ENCODE measurements at regions not wholly inside any gene's neighbourhood (a gene's known extent, or its start where the extent isn't known, plus 50 kb on each side); places are given as distances from the start of the nearest gene placed in this dataset.

DNA sequence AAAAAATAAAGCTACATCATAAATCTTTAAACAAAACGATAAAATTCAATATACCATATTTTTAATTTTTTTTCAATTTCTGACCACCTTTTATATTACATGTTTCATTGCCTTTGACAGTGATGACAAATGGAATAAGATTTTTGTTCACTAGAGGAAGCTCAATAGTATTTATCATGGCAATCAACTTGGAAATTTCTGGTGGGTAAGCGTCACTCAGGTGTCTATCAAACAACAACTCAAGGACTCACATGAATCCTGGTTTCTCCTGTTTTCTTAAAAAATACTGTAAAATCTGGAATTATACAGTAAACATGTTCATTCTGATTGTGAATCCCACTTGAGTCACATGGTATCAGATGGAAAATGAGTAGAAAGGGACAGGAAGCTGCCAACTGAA lies 782.2 kb downstream of the OTOL1 start:
- no peaks in the 10 kb centered on the region for H3K4me1 ChIP-seq (ENCODE audit: control insufficient read depth, insufficient read depth, low read length)
- TF ChIP-seq ZNF621 (tag by site-specific recombination; IDR thresholded peaks at IDR 0.05): no peak
- TF ChIP-seq, protein P1, sequence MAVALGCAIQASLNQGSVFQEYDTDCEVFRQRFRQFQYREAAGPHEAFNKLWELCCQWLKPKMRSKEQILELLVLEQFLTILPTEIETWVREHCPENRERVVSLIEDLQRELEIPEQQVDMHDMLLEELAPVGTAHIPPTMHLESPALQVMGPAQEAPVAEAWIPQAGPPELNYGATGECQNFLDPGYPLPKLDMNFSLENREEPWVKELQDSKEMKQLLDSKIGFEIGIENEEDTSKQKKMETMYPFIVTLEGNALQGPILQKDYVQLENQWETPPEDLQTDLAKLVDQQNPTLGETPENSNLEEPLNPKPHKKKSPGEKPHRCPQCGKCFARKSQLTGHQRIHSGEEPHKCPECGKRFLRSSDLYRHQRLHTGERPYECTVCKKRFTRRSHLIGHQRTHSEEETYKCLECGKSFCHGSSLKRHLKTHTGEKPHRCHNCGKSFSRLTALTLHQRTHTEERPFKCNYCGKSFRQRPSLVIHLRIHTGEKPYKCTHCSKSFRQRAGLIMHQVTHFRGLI (tag by site-specific recombination; IDR thresholded peaks at IDR 0.05): no peak
- TF ChIP-seq, protein P2, sequence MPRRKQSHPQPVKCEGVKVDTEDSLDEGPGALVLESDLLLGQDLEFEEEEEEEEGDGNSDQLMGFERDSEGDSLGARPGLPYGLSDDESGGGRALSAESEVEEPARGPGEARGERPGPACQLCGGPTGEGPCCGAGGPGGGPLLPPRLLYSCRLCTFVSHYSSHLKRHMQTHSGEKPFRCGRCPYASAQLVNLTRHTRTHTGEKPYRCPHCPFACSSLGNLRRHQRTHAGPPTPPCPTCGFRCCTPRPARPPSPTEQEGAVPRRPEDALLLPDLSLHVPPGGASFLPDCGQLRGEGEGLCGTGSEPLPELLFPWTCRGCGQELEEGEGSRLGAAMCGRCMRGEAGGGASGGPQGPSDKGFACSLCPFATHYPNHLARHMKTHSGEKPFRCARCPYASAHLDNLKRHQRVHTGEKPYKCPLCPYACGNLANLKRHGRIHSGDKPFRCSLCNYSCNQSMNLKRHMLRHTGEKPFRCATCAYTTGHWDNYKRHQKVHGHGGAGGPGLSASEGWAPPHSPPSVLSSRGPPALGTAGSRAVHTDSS (tag by site-specific recombination; IDR thresholded peaks at IDR 0.05): no peak
- TF ChIP-seq ZNF169 (tag by site-specific recombination; IDR thresholded peaks at IDR 0.05): no peak
- TF ChIP-seq HOXD13 (CRISPR knock-in tag; IDR thresholded peaks at IDR 0.05; ENCODE audit: borderline replicate concordance): no peak
- no peak for TF ChIP-seq ZNF610 (tag by site-specific recombination; IDR thresholded peaks at IDR 0.05; ENCODE audit: borderline replicate concordance)
- TF ChIP-seq ZNF473 (tag by site-specific recombination; IDR thresholded peaks at IDR 0.05): no peak
- TF ChIP-seq, protein P3, sequence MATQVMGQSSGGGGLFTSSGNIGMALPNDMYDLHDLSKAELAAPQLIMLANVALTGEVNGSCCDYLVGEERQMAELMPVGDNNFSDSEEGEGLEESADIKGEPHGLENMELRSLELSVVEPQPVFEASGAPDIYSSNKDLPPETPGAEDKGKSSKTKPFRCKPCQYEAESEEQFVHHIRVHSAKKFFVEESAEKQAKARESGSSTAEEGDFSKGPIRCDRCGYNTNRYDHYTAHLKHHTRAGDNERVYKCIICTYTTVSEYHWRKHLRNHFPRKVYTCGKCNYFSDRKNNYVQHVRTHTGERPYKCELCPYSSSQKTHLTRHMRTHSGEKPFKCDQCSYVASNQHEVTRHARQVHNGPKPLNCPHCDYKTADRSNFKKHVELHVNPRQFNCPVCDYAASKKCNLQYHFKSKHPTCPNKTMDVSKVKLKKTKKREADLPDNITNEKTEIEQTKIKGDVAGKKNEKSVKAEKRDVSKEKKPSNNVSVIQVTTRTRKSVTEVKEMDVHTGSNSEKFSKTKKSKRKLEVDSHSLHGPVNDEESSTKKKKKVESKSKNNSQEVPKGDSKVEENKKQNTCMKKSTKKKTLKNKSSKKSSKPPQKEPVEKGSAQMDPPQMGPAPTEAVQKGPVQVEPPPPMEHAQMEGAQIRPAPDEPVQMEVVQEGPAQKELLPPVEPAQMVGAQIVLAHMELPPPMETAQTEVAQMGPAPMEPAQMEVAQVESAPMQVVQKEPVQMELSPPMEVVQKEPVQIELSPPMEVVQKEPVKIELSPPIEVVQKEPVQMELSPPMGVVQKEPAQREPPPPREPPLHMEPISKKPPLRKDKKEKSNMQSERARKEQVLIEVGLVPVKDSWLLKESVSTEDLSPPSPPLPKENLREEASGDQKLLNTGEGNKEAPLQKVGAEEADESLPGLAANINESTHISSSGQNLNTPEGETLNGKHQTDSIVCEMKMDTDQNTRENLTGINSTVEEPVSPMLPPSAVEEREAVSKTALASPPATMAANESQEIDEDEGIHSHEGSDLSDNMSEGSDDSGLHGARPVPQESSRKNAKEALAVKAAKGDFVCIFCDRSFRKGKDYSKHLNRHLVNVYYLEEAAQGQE (tag by site-specific recombination; IDR thresholded peaks at IDR 0.05): no peak
- no peak for TF ChIP-seq ZNF292 (tag by site-specific recombination; IDR thresholded peaks at IDR 0.05; ENCODE audit: borderline replicate concordance, low read depth)
- no peak for TF ChIP-seq ZNF549 (tag by site-specific recombination; IDR thresholded peaks at IDR 0.05)
- no peak for TF ChIP-seq ZBTB8A (tag by site-specific recombination; IDR thresholded peaks at IDR 0.05)
- TF ChIP-seq ZNF121 (tag by site-specific recombination; IDR thresholded peaks at IDR 0.05): no peak
- no peak for TF ChIP-seq ZNF654 (tag by site-specific recombination; IDR thresholded peaks at IDR 0.05; ENCODE audit: low read depth)
- H3K4me3 ChIP-seq (ENCODE audit: low read depth, low read length): no peak overlapping the region
- ChIA-PET POLR2A (no interaction called here), CTCF (no interaction called here)
- H3K27ac ChIP-seq (ENCODE audit: extremely low read depth, low read depth, low read length): no peak overlapping the region
- H3K36me3 ChIP-seq (ENCODE audit: control insufficient read depth in 2 of 2, insufficient read depth in 1 of 2, low read length in 2 of 2): no peaks in the 10 kb centered on the region
- no peaks in the 10 kb centered on the region for H3K9me3 ChIP-seq (ENCODE audit: control insufficient read depth, insufficient read depth, low read depth, low read length)

DNA sequence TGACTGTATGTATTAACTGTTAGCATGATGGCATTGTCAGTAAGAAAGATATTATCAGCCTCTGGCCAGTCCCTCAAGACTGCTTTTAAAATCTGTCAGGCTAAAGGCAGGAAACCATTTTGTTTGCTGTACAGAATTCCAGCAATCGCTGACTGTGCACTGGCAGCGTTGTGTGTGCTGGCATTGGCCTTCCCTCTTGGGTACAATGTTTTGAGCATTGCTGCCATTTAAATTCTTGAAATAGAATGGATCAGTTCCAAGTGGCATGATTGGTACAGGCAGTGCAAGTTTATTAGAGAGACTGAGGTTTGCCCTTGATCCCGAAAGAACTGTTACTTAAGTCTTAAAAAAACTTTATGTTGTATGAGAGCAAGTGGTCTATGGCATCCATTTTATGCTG lies 788.7 kb downstream of the OTOL1 start:
- POLR2A ChIA-PET: no interaction called here
- no peak overlapping the region for H3K4me3 ChIP-seq (ENCODE audit: low read depth, low read length)
- no peak overlapping the region for H3K27ac ChIP-seq (ENCODE audit: extremely low read depth, low read depth, low read length)
- H3K4me1 ChIP-seq (ENCODE audit: control insufficient read depth, insufficient read depth, low read length): no peaks in the 10 kb centered on the region
- CTCF ChIA-PET: no interaction called here
- H3K9me3 ChIP-seq (ENCODE audit: control insufficient read depth, insufficient read depth, low read depth, low read length): no peaks in the 10 kb centered on the region
- no peaks in the 10 kb centered on the region for H3K36me3 ChIP-seq (ENCODE audit: control insufficient read depth in 2 of 2, insufficient read depth in 1 of 2, low read length in 2 of 2)
- TF ChIP-seq KLF9 (tag by site-specific recombination; IDR thresholded peaks at IDR 0.05; ENCODE audit: low read depth): no peak
- TF ChIP-seq ZNF571 (tag by site-specific recombination; IDR thresholded peaks at IDR 0.05): no peak
- TF ChIP-seq ZNF600 (tag by site-specific recombination; IDR thresholded peaks at IDR 0.05): no peak
- no peak for TF ChIP-seq FEZF1 (tag by site-specific recombination; IDR thresholded peaks at IDR 0.05)
- TF ChIP-seq MZF1 (tag by site-specific recombination; IDR thresholded peaks at IDR 0.05; ENCODE audit: borderline replicate concordance): no peak
